ENCODE measurements at regions not wholly inside any gene's neighbourhood (a gene's known extent, or its start where the extent isn't known, plus 50 kb on each side); places are given as distances from the start of the nearest gene placed in this dataset.

DNA sequence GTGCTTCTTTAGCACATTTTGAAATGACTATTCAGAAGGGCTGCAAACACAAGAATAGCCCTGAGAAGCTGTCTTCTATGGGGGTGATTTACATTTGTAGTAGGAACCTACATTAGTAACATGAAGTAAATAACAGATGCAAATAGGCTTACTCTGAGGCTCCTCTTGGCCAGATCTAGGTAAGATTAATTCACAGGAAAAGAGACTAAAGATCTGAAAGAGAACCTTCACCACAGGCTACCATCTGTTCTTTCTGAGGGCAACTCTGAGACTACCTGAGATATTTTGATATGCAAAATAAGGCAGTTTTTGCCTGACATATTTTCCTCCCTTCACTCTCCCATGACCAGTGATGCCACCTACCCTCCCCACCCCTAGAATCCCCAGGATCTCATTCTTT is 1267.8 kb downstream of the PLA2G4A start:
- no peaks in the 10 kb centered on the region for H3K36me3 Mint-ChIP-seq
- Histone ChIP-seq H3K4me1 (ENCODE audit: insufficient read depth, low read length) (no peaks in the 10 kb centered on the region), H3K9me3 (ENCODE audit: low read length) (no peaks in the 10 kb centered on the region), H3K36me3 (ENCODE audit: insufficient read depth, low read length) (no peaks in the 10 kb centered on the region), H3K4me3 (ENCODE audit: low read length) (no peak overlapping the region), H3K27me3 (ENCODE audit: insufficient read depth, low read length, poor library complexity, severe bottlenecking) (no peaks in the 10 kb centered on the region), H3K27ac (ENCODE audit: low read depth, low read length) (no peak overlapping the region)
- ChIA-PET CTCF (no interaction called here), POLR2A (no interaction called here)
- H3K4me1 Mint-ChIP-seq, result no peaks in the 10 kb centered on the region
- no peaks in the 10 kb centered on the region for H3K27me3 Mint-ChIP-seq
- no peak overlapping the region for H3K27ac Mint-ChIP-seq
- H3K9me3 Mint-ChIP-seq, result peaks cover 7 to 21% (median 8%) of the 10 kb centered on the region in 5 donors
- DNase-seq, result no peak
- H3K4me3 Mint-ChIP-seq, result no peak overlapping the region

DNA sequence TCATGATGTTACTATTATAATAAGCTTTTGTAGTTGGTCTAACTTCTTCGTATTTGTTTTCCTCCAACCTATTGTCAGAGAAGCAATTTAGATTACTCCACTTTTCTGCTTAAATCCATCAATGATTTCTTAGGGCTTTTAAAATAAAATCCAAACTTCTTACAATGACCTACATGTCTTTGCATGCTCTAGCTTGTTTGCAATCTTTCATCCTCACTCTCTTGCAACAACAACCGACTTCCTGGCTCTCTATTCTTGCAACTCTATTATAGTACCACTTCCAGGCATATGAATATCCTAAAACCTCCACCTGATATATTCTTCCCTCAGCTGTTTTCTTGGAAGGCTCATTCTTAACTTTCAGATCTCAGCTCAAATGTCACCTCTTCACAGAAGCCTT is 1288.7 kb downstream of the PLA2G4A start:
- Histone ChIP-seq H3K4me1 (ENCODE audit: insufficient read depth, low read length) (no peaks in the 10 kb centered on the region), H3K4me3 (ENCODE audit: low read length) (no peak overlapping the region), H3K9me3 (ENCODE audit: low read length) (no peaks in the 10 kb centered on the region), H3K27ac (ENCODE audit: low read depth, low read length) (no peak overlapping the region), H3K36me3 (ENCODE audit: insufficient read depth, low read length) (no peaks in the 10 kb centered on the region), H3K27me3 (ENCODE audit: insufficient read depth, low read length, poor library complexity, severe bottlenecking) (no peaks in the 10 kb centered on the region)
- H3K4me1 Mint-ChIP-seq, result no peaks in the 10 kb centered on the region
- ChIA-PET POLR2A (no interaction called here), CTCF (no interaction called here)
- H3K27me3 Mint-ChIP-seq, result no peaks in the 10 kb centered on the region
- H3K27ac Mint-ChIP-seq, result no peak overlapping the region
- no peaks in the 10 kb centered on the region for H3K36me3 Mint-ChIP-seq
- DNase-seq, result no peak
- no peak overlapping the region for H3K4me3 Mint-ChIP-seq
- H3K9me3 Mint-ChIP-seq, result peaks cover 2 to 19% (median 9%) of the 10 kb centered on the region in 5 donors

DNA sequence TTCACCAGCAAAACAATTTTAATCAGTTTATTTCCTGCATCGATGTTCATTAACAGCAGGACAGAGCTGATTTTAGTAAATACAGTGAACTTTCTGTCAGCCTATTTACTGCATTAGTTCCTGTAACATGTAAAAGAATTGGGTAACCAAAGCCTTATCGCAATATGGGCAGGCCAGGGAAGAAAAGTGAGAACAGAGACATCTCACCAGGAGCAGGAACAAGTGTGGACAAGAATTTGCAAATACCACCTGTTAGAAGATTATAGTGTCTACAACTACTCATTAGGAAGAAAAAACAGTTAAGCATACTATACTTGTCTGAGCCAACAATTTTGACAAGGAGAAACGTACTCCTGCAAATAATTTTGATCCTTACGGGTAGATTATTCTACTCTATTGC is 1293.9 kb downstream of the PLA2G4A start:
- Histone ChIP-seq H3K4me1 (ENCODE audit: insufficient read depth, low read length) (no peaks in the 10 kb centered on the region), H3K9me3 (ENCODE audit: low read length) (no peaks in the 10 kb centered on the region), H3K27ac (ENCODE audit: low read depth, low read length) (no peak overlapping the region), H3K36me3 (ENCODE audit: insufficient read depth, low read length) (no peaks in the 10 kb centered on the region), H3K4me3 (ENCODE audit: low read length) (no peak overlapping the region), H3K27me3 (ENCODE audit: insufficient read depth, low read length, poor library complexity, severe bottlenecking) (no peaks in the 10 kb centered on the region)
- Mint-ChIP-seq H3K9me3 (peaks cover 5 to 12% (median 7%) of the 10 kb centered on the region in 5 donors), H3K27me3 (no peaks in the 10 kb centered on the region), H3K4me3 (no peak overlapping the region), H3K36me3 (no peaks in the 10 kb centered on the region), H3K27ac (no peak overlapping the region), H3K4me1 (no peaks in the 10 kb centered on the region)
- CTCF ChIA-PET, result no interaction called here
- DNase-seq, result no peak
- POLR2A ChIA-PET, result no interaction called here

DNA sequence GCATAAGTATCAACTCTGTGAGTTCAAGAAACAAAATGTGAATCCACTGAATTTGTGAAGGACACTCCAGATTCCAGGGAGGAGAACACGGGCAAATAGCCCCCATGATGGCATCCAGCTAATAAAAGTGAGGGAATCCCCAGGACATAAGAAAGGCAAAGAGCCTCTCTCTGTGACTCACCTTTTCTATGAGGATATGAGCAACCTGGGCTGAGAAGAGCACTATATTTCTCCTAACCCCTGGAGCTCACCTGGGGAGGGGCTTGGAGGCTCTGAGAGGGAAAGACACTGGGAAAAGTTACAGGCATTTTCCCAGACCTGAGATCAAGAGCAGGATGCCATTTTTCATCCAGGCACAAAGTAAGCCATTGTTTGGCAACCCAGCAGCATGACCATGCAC is 1298.8 kb downstream of the PLA2G4A start:
- H3K27me3 ChIP-seq (ENCODE audit: insufficient read depth, low read length, poor library complexity, severe bottlenecking), result no peaks in the 10 kb centered on the region
- H3K27ac Mint-ChIP-seq, result no peak overlapping the region
- no peaks in the 10 kb centered on the region for H3K36me3 ChIP-seq (ENCODE audit: insufficient read depth, low read length)
- H3K4me1 Mint-ChIP-seq, result no peaks in the 10 kb centered on the region
- CTCF ChIA-PET, result no interaction called here
- DNase-seq, result no peak
- H3K4me3 Mint-ChIP-seq, result no peak overlapping the region
- POLR2A ChIA-PET, result no interaction called here
- H3K9me3 Mint-ChIP-seq, result peaks cover 4 to 22% (median 10%) of the 10 kb centered on the region in 5 donors
- no peaks in the 10 kb centered on the region for H3K4me1 ChIP-seq (ENCODE audit: insufficient read depth, low read length)
- H3K27ac ChIP-seq (ENCODE audit: low read depth, low read length), result no peak overlapping the region
- no peaks in the 10 kb centered on the region for H3K27me3 Mint-ChIP-seq
- H3K4me3 ChIP-seq (ENCODE audit: low read length), result no peak overlapping the region
- no peaks in the 10 kb centered on the region for H3K36me3 Mint-ChIP-seq
- no peaks in the 10 kb centered on the region for H3K9me3 ChIP-seq (ENCODE audit: low read length)

DNA sequence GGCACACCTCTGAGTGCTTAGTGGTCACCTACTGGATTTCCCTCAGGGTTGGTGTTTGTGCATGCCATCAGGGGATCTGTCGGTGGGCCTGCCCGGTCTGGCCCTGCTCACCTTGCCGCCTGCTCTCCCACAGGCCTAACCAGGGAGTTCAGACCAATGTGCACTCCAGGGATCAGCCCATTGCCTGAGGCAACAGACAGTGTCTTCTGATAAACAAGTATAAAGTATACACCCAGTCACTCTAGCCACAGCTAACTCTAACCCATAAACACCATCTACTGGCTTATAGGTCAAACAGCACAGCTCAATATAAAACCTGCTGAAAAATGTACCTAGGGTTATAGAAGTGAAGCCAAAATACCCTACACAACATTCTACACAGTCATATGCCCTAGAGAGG is 1300.0 kb downstream of the PLA2G4A start:
- H3K27me3 ChIP-seq (ENCODE audit: insufficient read depth, low read length, poor library complexity, severe bottlenecking), result no peaks in the 10 kb centered on the region
- H3K27ac ChIP-seq (ENCODE audit: low read depth, low read length), result no peak overlapping the region
- Mint-ChIP-seq H3K4me1 (no peaks in the 10 kb centered on the region), H3K27me3 (no peaks in the 10 kb centered on the region), H3K9me3 (peaks cover 4 to 19% (median 14%) of the 10 kb centered on the region in 5 donors), H3K27ac (no peak overlapping the region), H3K4me3 (no peak overlapping the region), H3K36me3 (no peaks in the 10 kb centered on the region)
- ChIA-PET POLR2A (no interaction called here), CTCF (no interaction called here)
- no peak overlapping the region for H3K4me3 ChIP-seq (ENCODE audit: low read length)
- H3K36me3 ChIP-seq (ENCODE audit: insufficient read depth, low read length), result no peaks in the 10 kb centered on the region
- DNase-seq, result no peak
- no peaks in the 10 kb centered on the region for H3K4me1 ChIP-seq (ENCODE audit: insufficient read depth, low read length)
- H3K9me3 ChIP-seq (ENCODE audit: low read length), result no peaks in the 10 kb centered on the region

DNA sequence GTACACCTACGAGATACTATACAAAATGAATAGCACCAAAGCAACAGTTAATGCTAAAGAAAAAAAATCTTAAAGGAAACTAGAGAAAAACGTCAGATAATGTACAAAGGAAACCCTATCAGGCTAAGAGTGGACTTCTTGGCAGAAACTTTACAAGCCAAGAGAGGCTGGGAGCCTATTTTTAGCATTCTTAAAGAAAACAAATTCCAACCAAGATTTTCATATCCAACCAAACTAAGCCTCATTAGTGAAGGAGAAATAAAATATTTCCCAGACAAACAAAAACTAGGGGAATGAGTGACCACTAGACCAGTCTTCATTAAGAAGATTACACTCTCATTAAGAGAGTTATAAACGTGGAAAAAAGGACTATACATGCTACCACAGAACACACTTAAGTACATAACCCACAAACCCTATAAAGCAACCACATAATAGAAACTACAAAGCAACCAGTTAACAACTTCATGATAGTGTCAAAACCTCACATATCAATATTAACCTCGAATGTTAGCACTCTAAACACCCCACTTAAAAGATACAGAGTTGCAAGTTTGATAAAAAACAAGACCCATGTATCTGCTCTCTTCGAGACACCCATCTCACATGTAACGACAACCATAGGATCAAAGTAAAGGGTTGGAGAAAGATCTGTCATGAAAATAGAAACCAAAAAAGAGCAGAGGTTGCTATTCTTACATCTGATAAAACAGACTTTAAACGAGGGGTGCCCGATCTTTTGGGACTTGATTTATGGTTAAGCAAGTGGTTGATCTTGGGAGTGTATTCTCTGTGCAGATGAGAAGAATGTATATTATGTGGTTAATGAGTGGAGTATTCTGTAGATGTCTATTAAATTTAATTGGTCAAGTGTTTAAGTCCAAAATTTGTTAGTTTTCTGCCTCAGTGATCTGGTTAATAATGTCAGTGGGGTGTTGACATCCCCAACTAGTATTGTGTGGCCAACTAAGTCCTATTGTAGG is 1301.4 kb downstream of the PLA2G4A start:
- no peak overlapping the region for H3K4me3 ChIP-seq (ENCODE audit: low read length)
- Mint-ChIP-seq H3K4me1 (no peaks in the 10 kb centered on the region), H3K36me3 (no peaks in the 10 kb centered on the region), H3K4me3 (no peak overlapping the region), H3K27ac (no peak overlapping the region), H3K9me3 (peaks cover 4 to 23% (median 14%) of the 10 kb centered on the region in 5 donors), H3K27me3 (no peaks in the 10 kb centered on the region)
- H3K9me3 ChIP-seq (ENCODE audit: low read length), result no peaks in the 10 kb centered on the region
- no peaks in the 10 kb centered on the region for H3K4me1 ChIP-seq (ENCODE audit: insufficient read depth, low read length)
- CTCF ChIA-PET, result no interaction called here
- POLR2A ChIA-PET, result no interaction called here
- no peaks in the 10 kb centered on the region for H3K27me3 ChIP-seq (ENCODE audit: insufficient read depth, low read length, poor library complexity, severe bottlenecking)
- no peak for DNase-seq
- no peaks in the 10 kb centered on the region for H3K36me3 ChIP-seq (ENCODE audit: insufficient read depth, low read length)
- no peak overlapping the region for H3K27ac ChIP-seq (ENCODE audit: low read depth, low read length)

DNA sequence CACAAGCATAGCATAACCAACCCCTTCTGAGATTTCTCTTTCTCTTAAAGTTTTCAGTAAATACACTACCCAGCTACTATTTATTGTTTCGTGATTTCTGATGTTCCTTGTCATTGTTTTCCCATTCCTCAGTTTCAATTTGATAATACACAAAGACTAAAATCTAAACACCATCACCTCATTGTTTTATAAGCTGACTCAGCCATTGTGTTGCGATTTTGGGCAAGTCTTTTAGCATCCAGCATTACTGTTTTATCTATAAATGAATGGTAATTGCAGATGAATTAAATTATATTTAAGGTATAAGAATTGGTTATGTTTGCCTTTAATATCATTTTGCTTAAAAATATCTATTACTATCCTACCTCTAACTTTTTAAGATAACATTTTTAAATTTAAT is 1308.5 kb downstream of the PLA2G4A start:
- DNase-seq, result no peak
- Mint-ChIP-seq H3K4me1 (no peaks in the 10 kb centered on the region), H3K36me3 (no peaks in the 10 kb centered on the region), H3K27me3 (no peaks in the 10 kb centered on the region), H3K27ac (no peak overlapping the region), H3K9me3 (peaks cover 9 to 26% (median 12%) of the 10 kb centered on the region in 5 donors), H3K4me3 (no peak overlapping the region)
- Histone ChIP-seq H3K4me1 (ENCODE audit: insufficient read depth, low read length) (no peaks in the 10 kb centered on the region), H3K27ac (ENCODE audit: low read depth, low read length) (no peak overlapping the region), H3K27me3 (ENCODE audit: insufficient read depth, low read length, poor library complexity, severe bottlenecking) (no peaks in the 10 kb centered on the region), H3K4me3 (ENCODE audit: low read length) (no peak overlapping the region), H3K9me3 (ENCODE audit: low read length) (no peaks in the 10 kb centered on the region), H3K36me3 (ENCODE audit: insufficient read depth, low read length) (no peaks in the 10 kb centered on the region)
- CTCF ChIA-PET, result no interaction called here
- POLR2A ChIA-PET, result no interaction called here

DNA sequence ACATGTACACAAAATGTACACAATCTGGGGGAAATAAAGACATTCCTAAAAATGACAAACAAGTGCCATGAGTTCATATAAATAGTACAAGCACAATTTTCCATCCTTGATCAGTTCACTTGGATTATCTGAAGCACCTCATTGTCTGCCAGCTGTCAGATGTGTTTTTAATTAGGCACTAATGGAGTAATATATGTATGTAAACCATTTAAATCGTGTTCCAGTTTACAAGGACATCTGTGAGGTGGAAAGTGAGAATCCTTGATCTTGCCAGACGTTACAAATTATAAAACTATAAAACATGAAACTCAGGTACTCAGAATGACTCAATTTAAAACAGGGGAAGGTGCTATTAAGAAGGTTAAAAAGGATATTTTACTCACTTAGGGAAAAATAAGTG is 1312.2 kb downstream of the PLA2G4A start:
- no peaks in the 10 kb centered on the region for H3K27me3 ChIP-seq (ENCODE audit: insufficient read depth, low read length, poor library complexity, severe bottlenecking)
- ChIA-PET POLR2A (no interaction called here), CTCF (no interaction called here)
- no peaks in the 10 kb centered on the region for H3K4me1 ChIP-seq (ENCODE audit: insufficient read depth, low read length)
- H3K4me3 ChIP-seq (ENCODE audit: low read length), result no peak overlapping the region
- no peaks in the 10 kb centered on the region for H3K9me3 ChIP-seq (ENCODE audit: low read length)
- Mint-ChIP-seq H3K36me3 (no peaks in the 10 kb centered on the region), H3K4me1 (no peaks in the 10 kb centered on the region), H3K27ac (no peak overlapping the region), H3K4me3 (no peak overlapping the region), H3K9me3 (peaks cover 12 to 34% (median 14%) of the 10 kb centered on the region in 5 donors), H3K27me3 (no peaks in the 10 kb centered on the region)
- no peak for DNase-seq
- H3K27ac ChIP-seq (ENCODE audit: low read depth, low read length), result no peak overlapping the region
- H3K36me3 ChIP-seq (ENCODE audit: insufficient read depth, low read length), result no peaks in the 10 kb centered on the region
